Activated CD4-positive, alpha-beta T cell treated with anti-CD3 and anti-CD28 coated beads, Interleukin-2, Interleukin-4, amounts not matched to agents 100 ng/mL and 50 ng/mL, durations not matched to agents 16 hours and 8 hours (primary cell): ENCODE measurements at regions not wholly inside any gene's neighbourhood (a gene's known extent, or its start where the extent isn't known, plus 50 kb on each side); places are given as distances from the start of the nearest gene placed in this dataset.
"Not testable (repeated sequence)": the region's sequence is repeated elsewhere in the genome, so short reads cannot be mapped to it uniquely, and the experiment has no call there.

ENCODE experiments used
- DNase-seq: peaks from one replicate; pipeline ENCODE4 v3.0.0-alpha.2; 2020; ENCODE audit warnings: low spot score

GRCh38 chr7:89401099-89401498 lies 605.6 kb upstream of the TEX47 start:
- no peak for DNase-seq

GRCh38 chr7:89401690-89402089 lies 606.2 kb upstream of the TEX47 start:
- no peak for DNase-seq

- DNase-seq: no peak
These were observed 656.4 kb upstream of the TEX47 start for GRCh38 chr7:89451911-89452310.

- no peak for DNase-seq
These were observed 661.0 kb upstream of the TEX47 start for GRCh38 chr7:89456556-89456955.

GRCh38 chr7:89458114-89458513 lies 662.6 kb upstream of the TEX47 start:
- DNase-seq: no peak

- no peak for DNase-seq
These were observed 678.9 kb upstream of the TEX47 start for GRCh38 chr7:89474456-89474855.

GRCh38 chr7:89477991-89478390 lies 676.3 kb upstream of the STEAP1 start:
- no peak for DNase-seq

- no peak for DNase-seq
These were observed 658.6 kb upstream of the STEAP1 start for GRCh38 chr7:89495704-89496103.

GRCh38 chr7:89500084-89500483 lies 654.2 kb upstream of the STEAP1 start:
- no peak for DNase-seq

GRCh38 chr7:89503281-89503680 lies 651.0 kb upstream of the STEAP1 start:
- no peak for DNase-seq

GRCh38 chr7:89507034-89507433 lies 647.2 kb upstream of the STEAP1 start:
- no peak for DNase-seq

GRCh38 chr7:89511900-89512299 lies 642.4 kb upstream of the STEAP1 start:
- DNase-seq: no peak

- no peak for DNase-seq
These were observed 639.3 kb upstream of the STEAP1 start for GRCh38 chr7:89514970-89515369.

- no peak for DNase-seq
These were observed 636.5 kb upstream of the STEAP1 start for GRCh38 chr7:89517815-89518214.

GRCh38 chr7:89549768-89550167 lies 604.5 kb upstream of the STEAP1 start:
- no peak for DNase-seq

- DNase-seq: no peak
These were observed 600.1 kb upstream of the STEAP1 start for GRCh38 chr7:89554209-89554608.

- no peak for DNase-seq
These were observed 594.7 kb upstream of the STEAP1 start for GRCh38 chr7:89559596-89559995.

- no peak for DNase-seq
These were observed 590.7 kb upstream of the STEAP1 start for GRCh38 chr7:89563597-89563996.

- DNase-seq: no peak
These were observed 569.4 kb upstream of the STEAP1 start for GRCh38 chr7:89584896-89585295.

- DNase-seq: no peak
These were observed 561.1 kb upstream of the STEAP1 start for GRCh38 chr7:89593125-89593524.

- no peak for DNase-seq
These were observed 551.3 kb upstream of the STEAP1 start for GRCh38 chr7:89602984-89603383.

- no peak for DNase-seq
These were observed 548.9 kb upstream of the STEAP1 start for GRCh38 chr7:89605362-89605761.

GRCh38 chr7:89606511-89606910 lies 547.8 kb upstream of the STEAP1 start:
- no peak for DNase-seq

GRCh38 chr7:89607792-89608191 lies 546.5 kb upstream of the STEAP1 start:
- DNase-seq: peak; percentile 12

GRCh38 chr7:89616829-89617228 lies 537.4 kb upstream of the STEAP1 start:
- DNase-seq: not testable (repeated sequence)
